Neural cell (in vitro differentiated cells): ENCODE measurements at regions not wholly inside any gene's neighbourhood (a gene's known extent, or its start where the extent isn't known, plus 50 kb on each side); places are given as distances from the start of the nearest gene placed in this dataset.

Source experiments
- H2AFZ ChIP-seq: fragments of 200-600, 300-800 bp; sonication (generic), shearing (Covaris generic); 2 replicates; pipeline ENCODE4 v1.6.0; 2014; ENCODE audit warnings: low read depth, mild to moderate bottlenecking, antibody characterized with exemption, low read length, moderate library complexity
- H3F3A ChIP-seq: fragments of 200-600 bp; shearing (Covaris generic); 2 replicates; pipeline ENCODE4 v1.6.1; 2016; ENCODE audit warnings: mild to moderate bottlenecking, moderate library complexity, mixed read lengths, antibody characterized with exemption, low read length; ENCODE audit not compliant: insufficient read depth, poor library complexity, severe bottlenecking
- H3K27ac ChIP-seq: fragments of 200-600, 300-800 bp; sonication (generic), shearing (Covaris generic); 2 replicates; pipeline ENCODE4 v1.5.1; 2014; ENCODE audit warnings: mild to moderate bottlenecking, low read length, moderate library complexity
- H3K27me3 ChIP-seq: fragments of 300-800, 200-600 bp; sonication (generic), shearing (Covaris generic); 2 replicates; pipeline ENCODE4 v1.6.0; 2014; ENCODE audit warnings: mild to moderate bottlenecking, low read depth, low read length, moderate library complexity; ENCODE audit not compliant: insufficient read depth
- H3K36me3 ChIP-seq: fragments of 300-800, 200-600 bp; sonication (generic), shearing (Covaris generic); 2 replicates; pipeline ENCODE4 v1.5.1; 2014; ENCODE audit warnings: mild to moderate bottlenecking, antibody characterized with exemption, low read length, moderate library complexity; ENCODE audit not compliant: insufficient read depth
- H3K4me2 ChIP-seq: fragments of 300-800, 200-600 bp; sonication (generic), shearing (Covaris generic); 2 replicates; pipeline ENCODE4 v1.6.0; 2014; ENCODE audit warnings: mild to moderate bottlenecking, low read length
- H3K4me3 ChIP-seq: fragments of 300-800, 200-600 bp; sonication (generic), shearing (Covaris generic); 2 replicates; pipeline ENCODE4 v1.5.1; 2014; ENCODE audit warnings: mild to moderate bottlenecking, low read length, moderate library complexity
- H3K79me2 ChIP-seq: fragments of 200-600 bp; shearing (Covaris generic); replicated peaks from 2 replicates; pipeline ENCODE4 v1.6.0; 2014; ENCODE audit warnings: mild to moderate bottlenecking, low read length, moderate library complexity; ENCODE audit not compliant: insufficient read depth
- H3K9ac ChIP-seq: fragments of 300-800, 200-600 bp; sonication (generic), shearing (Covaris generic); 2 replicates; pipeline ENCODE4 v1.6.1; 2016; ENCODE audit warnings: mild to moderate bottlenecking, low read length, mixed read lengths
- H3K9me2 ChIP-seq: fragments of 200-600 bp; shearing (Covaris generic); 2 replicates; pipeline ENCODE4 v1.6.1; 2016; ENCODE audit warnings: mild to moderate bottlenecking, low read length, mixed read lengths; ENCODE audit not compliant: insufficient read depth
- H3K9me3 ChIP-seq: fragments of 200-600, 300-800 bp; sonication (generic), shearing (Covaris generic); 2 replicates; pipeline ENCODE4 v1.6.1; 2016; ENCODE audit warnings: mild to moderate bottlenecking, mixed run types, low read length, moderate library complexity, mixed read lengths
- H4K20me1 ChIP-seq: fragments of 200-600 bp; shearing (Covaris generic); 2 replicates; pipeline ENCODE4 v1.6.1; 2016; ENCODE audit warnings: mild to moderate bottlenecking, mixed run types; ENCODE audit not compliant: insufficient read depth
- EP300 ChIP-seq: fragments of 450-650 bp; conservative IDR thresholded peaks from 2 replicates; pipeline ENCODE4 v1.6.1; 2014; ENCODE audit warnings: antibody characterized with exemption, mild to moderate bottlenecking, moderate library complexity; ENCODE audit not compliant: poor library complexity, severe bottlenecking
- EZH2 ChIP-seq: fragments of 200-600, 300-800 bp; shearing (Covaris generic), sonication (generic); IDR thresholded peaks from 2 replicates; pipeline ENCODE4 v1.6.1; 2014; ENCODE audit warnings: antibody characterized with exemption, low read length, borderline replicate concordance, mild to moderate bottlenecking; ENCODE audit not compliant: insufficient read depth, poor library complexity, severe bottlenecking
- MXI1 ChIP-seq: fragments of 450-650 bp; conservative IDR thresholded peaks from 2 replicates; pipeline ENCODE4 v1.6.1; 2014; ENCODE audit warnings: antibody characterized with exemption, mild to moderate bottlenecking; ENCODE audit not compliant: poor library complexity, severe bottlenecking
- POLR2AphosphoS5 ChIP-seq: IDR thresholded peaks from 2 replicates; pipeline ENCODE4 v1.6.1; 2012
- RAD21 ChIP-seq: fragments of 450-650 bp; conservative IDR thresholded peaks from 2 replicates; pipeline ENCODE4 v1.6.1; 2014; ENCODE audit warnings: antibody characterized with exemption, mild to moderate bottlenecking, moderate library complexity
- SMC3 ChIP-seq: fragments of 450-650 bp; conservative IDR thresholded peaks from 2 replicates; pipeline ENCODE4 v1.6.1; 2014; ENCODE audit warnings: antibody characterized with exemption, mild to moderate bottlenecking, moderate library complexity; ENCODE audit not compliant: poor library complexity
- TAF1 ChIP-seq: IDR thresholded peaks from 2 replicates; pipeline ENCODE4 v1.6.1; 2012; ENCODE audit warnings: low read depth
- TF ChIP-seq, protein P1 (sequence below): IDR thresholded peaks from 2 replicates; pipeline ENCODE4 v1.6.1; 2012; ENCODE audit warnings: borderline replicate concordance
- TF ChIP-seq, protein P2 (sequence below): fragments of 450-650 bp; IDR thresholded peaks from 2 replicates; pipeline ENCODE4 v1.5.1; 2014; ENCODE audit warnings: antibody characterized with exemption, mild to moderate bottlenecking, moderate library complexity; ENCODE audit not compliant: poor library complexity, severe bottlenecking

DNA sequence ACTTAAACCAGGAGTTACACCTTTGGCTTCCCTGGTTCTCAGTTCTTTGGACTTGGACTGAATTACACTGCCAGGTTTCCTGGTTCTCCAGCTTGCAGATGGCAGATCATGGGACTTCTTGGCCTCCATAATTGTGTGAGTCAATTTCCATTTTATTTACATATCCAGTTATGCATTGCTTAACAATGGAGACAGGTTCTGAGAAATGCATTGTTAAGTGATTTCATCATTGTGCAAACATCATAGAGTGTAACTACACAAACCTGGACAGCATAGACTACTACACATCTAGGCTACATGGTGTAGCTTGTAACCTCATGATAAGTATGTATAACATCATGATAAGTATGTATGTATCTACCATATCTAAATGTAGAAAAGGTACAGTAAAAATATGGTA is 276.1 kb upstream of the BTG1 start:
- no peak overlapping the region for H3K4me3 ChIP-seq
- no peaks in the 10 kb centered on the region for H3K36me3 ChIP-seq
- H3K4me2 ChIP-seq = no peak overlapping the region
- H2AFZ ChIP-seq = no peak overlapping the region
- H3K9me3 ChIP-seq = no peaks in the 10 kb centered on the region
- TF ChIP-seq, protein P1, sequence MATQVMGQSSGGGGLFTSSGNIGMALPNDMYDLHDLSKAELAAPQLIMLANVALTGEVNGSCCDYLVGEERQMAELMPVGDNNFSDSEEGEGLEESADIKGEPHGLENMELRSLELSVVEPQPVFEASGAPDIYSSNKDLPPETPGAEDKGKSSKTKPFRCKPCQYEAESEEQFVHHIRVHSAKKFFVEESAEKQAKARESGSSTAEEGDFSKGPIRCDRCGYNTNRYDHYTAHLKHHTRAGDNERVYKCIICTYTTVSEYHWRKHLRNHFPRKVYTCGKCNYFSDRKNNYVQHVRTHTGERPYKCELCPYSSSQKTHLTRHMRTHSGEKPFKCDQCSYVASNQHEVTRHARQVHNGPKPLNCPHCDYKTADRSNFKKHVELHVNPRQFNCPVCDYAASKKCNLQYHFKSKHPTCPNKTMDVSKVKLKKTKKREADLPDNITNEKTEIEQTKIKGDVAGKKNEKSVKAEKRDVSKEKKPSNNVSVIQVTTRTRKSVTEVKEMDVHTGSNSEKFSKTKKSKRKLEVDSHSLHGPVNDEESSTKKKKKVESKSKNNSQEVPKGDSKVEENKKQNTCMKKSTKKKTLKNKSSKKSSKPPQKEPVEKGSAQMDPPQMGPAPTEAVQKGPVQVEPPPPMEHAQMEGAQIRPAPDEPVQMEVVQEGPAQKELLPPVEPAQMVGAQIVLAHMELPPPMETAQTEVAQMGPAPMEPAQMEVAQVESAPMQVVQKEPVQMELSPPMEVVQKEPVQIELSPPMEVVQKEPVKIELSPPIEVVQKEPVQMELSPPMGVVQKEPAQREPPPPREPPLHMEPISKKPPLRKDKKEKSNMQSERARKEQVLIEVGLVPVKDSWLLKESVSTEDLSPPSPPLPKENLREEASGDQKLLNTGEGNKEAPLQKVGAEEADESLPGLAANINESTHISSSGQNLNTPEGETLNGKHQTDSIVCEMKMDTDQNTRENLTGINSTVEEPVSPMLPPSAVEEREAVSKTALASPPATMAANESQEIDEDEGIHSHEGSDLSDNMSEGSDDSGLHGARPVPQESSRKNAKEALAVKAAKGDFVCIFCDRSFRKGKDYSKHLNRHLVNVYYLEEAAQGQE = no peak
- TF ChIP-seq POLR2AphosphoS5 = no peak
- no peak for TF ChIP-seq SMC3
- TF ChIP-seq RAD21 = no peak
- TF ChIP-seq, protein P2, sequence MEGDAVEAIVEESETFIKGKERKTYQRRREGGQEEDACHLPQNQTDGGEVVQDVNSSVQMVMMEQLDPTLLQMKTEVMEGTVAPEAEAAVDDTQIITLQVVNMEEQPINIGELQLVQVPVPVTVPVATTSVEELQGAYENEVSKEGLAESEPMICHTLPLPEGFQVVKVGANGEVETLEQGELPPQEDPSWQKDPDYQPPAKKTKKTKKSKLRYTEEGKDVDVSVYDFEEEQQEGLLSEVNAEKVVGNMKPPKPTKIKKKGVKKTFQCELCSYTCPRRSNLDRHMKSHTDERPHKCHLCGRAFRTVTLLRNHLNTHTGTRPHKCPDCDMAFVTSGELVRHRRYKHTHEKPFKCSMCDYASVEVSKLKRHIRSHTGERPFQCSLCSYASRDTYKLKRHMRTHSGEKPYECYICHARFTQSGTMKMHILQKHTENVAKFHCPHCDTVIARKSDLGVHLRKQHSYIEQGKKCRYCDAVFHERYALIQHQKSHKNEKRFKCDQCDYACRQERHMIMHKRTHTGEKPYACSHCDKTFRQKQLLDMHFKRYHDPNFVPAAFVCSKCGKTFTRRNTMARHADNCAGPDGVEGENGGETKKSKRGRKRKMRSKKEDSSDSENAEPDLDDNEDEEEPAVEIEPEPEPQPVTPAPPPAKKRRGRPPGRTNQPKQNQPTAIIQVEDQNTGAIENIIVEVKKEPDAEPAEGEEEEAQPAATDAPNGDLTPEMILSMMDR = no peak
- TF ChIP-seq TAF1 = no peak
- TF ChIP-seq EZH2 = no peak
- no peak for TF ChIP-seq EP300
- TF ChIP-seq MXI1 = no peak
- no peaks in the 10 kb centered on the region for H4K20me1 ChIP-seq
- no peak overlapping the region for H3K9ac ChIP-seq
- no peaks in the 10 kb centered on the region for H3K27me3 ChIP-seq
- no peaks in the 10 kb centered on the region for H3K9me2 ChIP-seq
- H3K27ac ChIP-seq = no peak overlapping the region
- H3F3A ChIP-seq = peaks cover 4% of the 10 kb centered on the region
- H3K79me2 ChIP-seq = no peaks in the 10 kb centered on the region

DNA sequence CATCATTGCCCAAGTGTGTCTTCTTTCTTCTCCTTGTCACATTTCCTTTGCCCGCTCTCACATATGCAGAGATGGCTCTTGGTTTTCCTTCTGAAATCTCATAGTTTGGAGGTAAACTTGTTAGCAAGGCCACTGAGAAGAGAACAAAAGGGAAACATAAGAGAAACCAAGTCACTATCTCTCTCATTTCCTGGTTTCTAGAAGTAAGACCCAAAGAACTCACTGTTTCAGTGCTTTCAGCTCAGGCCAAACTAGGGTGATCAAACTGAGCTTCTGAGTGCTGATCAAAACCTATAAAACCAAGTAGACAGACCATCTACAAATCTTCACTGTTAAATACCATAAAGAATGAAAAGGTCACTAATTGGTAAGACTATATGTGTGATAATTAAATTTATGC is 275.4 kb upstream of the BTG1 start:
- H3K9ac ChIP-seq = no peak overlapping the region
- no peak overlapping the region for H2AFZ ChIP-seq
- no peaks in the 10 kb centered on the region for H4K20me1 ChIP-seq
- no peak overlapping the region for H3K4me3 ChIP-seq
- H3K79me2 ChIP-seq = no peaks in the 10 kb centered on the region
- no peak overlapping the region for H3K27ac ChIP-seq
- no peak for TF ChIP-seq EP300
- no peak overlapping the region for H3K4me2 ChIP-seq
- H3K27me3 ChIP-seq = no peaks in the 10 kb centered on the region
- no peaks in the 10 kb centered on the region for H3K9me2 ChIP-seq
- no peaks in the 10 kb centered on the region for H3K9me3 ChIP-seq
- H3K36me3 ChIP-seq = no peaks in the 10 kb centered on the region
- H3F3A ChIP-seq = peaks cover 4% of the 10 kb centered on the region

DNA sequence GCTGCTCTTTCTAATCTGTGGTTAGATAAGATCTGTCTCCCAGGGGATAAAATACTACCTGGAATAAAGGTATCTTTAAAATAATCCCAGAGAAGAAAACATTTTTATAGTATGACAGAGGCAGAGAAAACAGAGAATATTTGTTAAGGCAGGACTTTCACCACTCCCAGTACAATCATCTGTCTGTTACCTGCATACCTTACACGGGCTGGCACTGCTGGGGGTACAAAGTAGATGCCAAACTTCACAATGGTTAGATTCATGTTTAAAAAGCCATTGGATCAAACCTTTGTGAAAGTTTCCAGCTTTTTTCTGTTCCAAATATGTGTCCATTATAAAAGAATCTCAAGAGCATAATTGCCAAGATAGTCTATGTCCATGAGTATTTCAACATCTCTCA is 273.6 kb upstream of the BTG1 start:
- Histone ChIP-seq H3F3A (no peaks in the 10 kb centered on the region), H4K20me1 (no peaks in the 10 kb centered on the region), H3K27me3 (no peaks in the 10 kb centered on the region), H3K9me2 (no peaks in the 10 kb centered on the region), H3K4me3 (no peak overlapping the region), H3K4me2 (no peak overlapping the region), H3K36me3 (no peaks in the 10 kb centered on the region), H2AFZ (no peak overlapping the region), H3K79me2 (no peaks in the 10 kb centered on the region), H3K27ac (no peak overlapping the region), H3K9me3 (no peaks in the 10 kb centered on the region), H3K9ac (no peak overlapping the region)
- TF ChIP-seq POLR2AphosphoS5 (no peak), RAD21 (no peak), EP300 (no peak), TAF1 (no peak), EZH2 (no peak), SMC3 (no peak), MXI1 (no peak)
- TF ChIP-seq, protein P2 = no peak
- TF ChIP-seq, protein P1 = no peak
